Adrenal gland (tissue), 5 donors: ENCODE measurements at regions not wholly inside any gene's neighbourhood (a gene's known extent, or its start where the extent isn't known, plus 50 kb on each side); places are given as distances from the start of the nearest gene placed in this dataset.

Source experiments
- POLR2A ChIP-seq, 2 donors: fragments of 450-650 bp; IDR thresholded peaks; one replicate each; pipeline ENCODE4 v1.6.1; 2017; ENCODE audit warnings: antibody characterized with exemption in 2 of 2, mild to moderate bottlenecking in 2 of 2, moderate library complexity in 1 of 2
- TF ChIP-seq, protein P1 (sequence below), 6 experiments: fragments of 450-650 bp in 4 of 6; fragments of 200-600 bp in 2 of 6; sonication (generic) in 1 of 6; IDR thresholded peaks; 1 replicate in 5 of 6; 2 replicates in 1 of 6; pipeline versions ENCODE4 v1.5.1 to v1.8.0; 2016 to 2021; ENCODE audit warnings: antibody characterized with exemption in 6 of 6, mild to moderate bottlenecking in 2 of 6, moderate library complexity in 1 of 6
- donor health status: DM: no; HTN: no; CAD: no.

DNA sequence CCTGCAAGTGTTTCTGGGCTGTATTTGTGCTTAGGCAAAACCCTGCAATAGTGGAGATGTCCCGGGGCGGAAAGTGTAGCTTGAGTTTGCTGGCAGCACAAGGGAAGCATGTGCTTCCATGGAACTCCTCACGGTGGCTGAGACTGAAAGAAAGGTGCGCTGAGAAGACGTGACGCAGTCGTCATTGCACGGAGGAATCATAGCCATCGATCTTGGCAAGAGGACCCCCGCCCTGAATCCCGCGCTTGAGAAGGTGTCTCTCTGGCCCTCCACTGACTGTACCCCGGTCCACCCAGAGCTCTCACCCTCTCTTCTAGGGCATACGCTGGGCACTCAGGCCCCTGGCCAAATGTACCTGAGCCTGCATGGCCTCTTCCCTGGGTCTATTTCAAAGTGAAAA lies 1081.8 kb upstream of the DEFB115 start:
- TF ChIP-seq, protein P1, sequence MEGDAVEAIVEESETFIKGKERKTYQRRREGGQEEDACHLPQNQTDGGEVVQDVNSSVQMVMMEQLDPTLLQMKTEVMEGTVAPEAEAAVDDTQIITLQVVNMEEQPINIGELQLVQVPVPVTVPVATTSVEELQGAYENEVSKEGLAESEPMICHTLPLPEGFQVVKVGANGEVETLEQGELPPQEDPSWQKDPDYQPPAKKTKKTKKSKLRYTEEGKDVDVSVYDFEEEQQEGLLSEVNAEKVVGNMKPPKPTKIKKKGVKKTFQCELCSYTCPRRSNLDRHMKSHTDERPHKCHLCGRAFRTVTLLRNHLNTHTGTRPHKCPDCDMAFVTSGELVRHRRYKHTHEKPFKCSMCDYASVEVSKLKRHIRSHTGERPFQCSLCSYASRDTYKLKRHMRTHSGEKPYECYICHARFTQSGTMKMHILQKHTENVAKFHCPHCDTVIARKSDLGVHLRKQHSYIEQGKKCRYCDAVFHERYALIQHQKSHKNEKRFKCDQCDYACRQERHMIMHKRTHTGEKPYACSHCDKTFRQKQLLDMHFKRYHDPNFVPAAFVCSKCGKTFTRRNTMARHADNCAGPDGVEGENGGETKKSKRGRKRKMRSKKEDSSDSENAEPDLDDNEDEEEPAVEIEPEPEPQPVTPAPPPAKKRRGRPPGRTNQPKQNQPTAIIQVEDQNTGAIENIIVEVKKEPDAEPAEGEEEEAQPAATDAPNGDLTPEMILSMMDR (IDR thresholded peaks at IDR 0.05), result no peak
- no peak for TF ChIP-seq POLR2A (IDR thresholded peaks at IDR 0.05)
